Tibial nerve (tissue), 4 donors: ENCODE measurements at regions not wholly inside any gene's neighbourhood (a gene's known extent, or its start where the extent isn't known, plus 50 kb on each side); places are given as distances from the start of the nearest gene placed in this dataset.

Experiments used
- CTCF ChIP-seq, 5 experiments: fragments of 200-600 bp in 3 of 5; fragments of 450-650 bp in 2 of 5; sonication (generic) in 3 of 5; IDR thresholded peaks; one replicate each; pipeline ENCODE4 v1.5.1; 2016 to 2019; ENCODE audit warnings: antibody characterized with exemption in 5 of 5, mild to moderate bottlenecking in 3 of 5, moderate library complexity in 2 of 5
- EP300 ChIP-seq, 2 donors: sonication (generic); formaldehyde crosslinking; IDR thresholded peaks; one replicate each; pipeline ENCODE4 v1.6.1; 2017; ENCODE audit warnings: antibody characterized with exemption in 2 of 2, mild to moderate bottlenecking in 1 of 2
- POLR2A ChIP-seq, 2 donors: fragments of 450-650 bp; IDR thresholded peaks; one replicate each; pipeline ENCODE4 v1.6.1; 2017; ENCODE audit warnings: antibody characterized with exemption in 2 of 2, mild to moderate bottlenecking in 2 of 2, moderate library complexity in 2 of 2

- TF ChIP-seq CTCF (IDR thresholded peaks at IDR 0.05) (no peak), POLR2A (IDR thresholded peaks at IDR 0.05) (no peak), EP300 (IDR thresholded peaks at IDR 0.05) (no peak)
Observed at GRCh38 chr10:63684257-63684936, 163.2 kb downstream of the REEP3 start.
